ENCODE measurements at regions not wholly inside any gene's neighbourhood (a gene's known extent, or its start where the extent isn't known, plus 50 kb on each side); places are given as distances from the start of the nearest gene placed in this dataset.

- peaks cover 0 to 36% (median 5%) of the 10 kb centered on the region in 9 donors for H3K27me3 ChIP-seq
- H3K27ac ChIP-seq: no peak overlapping the region
- H3K36me3 ChIP-seq: no peaks in the 10 kb centered on the region
- DNase-seq (no peak), ATAC-seq (no peak)
- no peak for TF ChIP-seq POLR2A (IDR thresholded peaks at IDR 0.05)
- no peak for TF ChIP-seq CTCF (IDR thresholded peaks at IDR 0.05)
- WGBS, 4 donors: 68 to 83% (median 76%) methylated on average over 4 of the region's 4 CpGs
- intact Hi-C loops (cut with DNase I): no loop called here
- no peaks in the 10 kb centered on the region for H3K9me3 ChIP-seq
- no peaks in the 10 kb centered on the region for H3K4me1 ChIP-seq
- no peak overlapping the region for H3K4me3 ChIP-seq
Measured at GRCh38 chr12:67078957-67079356, 190.2 kb upstream of the CAND1 start.

GRCh38 chr12:67080637-67081036 lies 188.5 kb upstream of the CAND1 start:
- 48 to 69% (median 57%) methylated on average over 1 of the region's 1 CpG for WGBS, 4 donors
- intact Hi-C loops (cut with DNase I): no loop called here
- peaks cover 0 to 45% (median 5%) of the 10 kb centered on the region in 9 donors for H3K27me3 ChIP-seq
- H3K4me1 ChIP-seq: no peaks in the 10 kb centered on the region
- no peak for DNase-seq
- no peak overlapping the region for H3K4me3 ChIP-seq
- no peaks in the 10 kb centered on the region for H3K36me3 ChIP-seq
- H3K27ac ChIP-seq: no peak overlapping the region
- H3K9me3 ChIP-seq: no peaks in the 10 kb centered on the region
- ATAC-seq: no peak
- no peak for TF ChIP-seq POLR2A (IDR thresholded peaks at IDR 0.05)
- no peak for TF ChIP-seq CTCF (IDR thresholded peaks at IDR 0.05)

GRCh38 chr12:67082221-67082620 lies 186.9 kb upstream of the CAND1 start:
- no peak for ATAC-seq
- Histone ChIP-seq H3K4me1 (no peaks in the 10 kb centered on the region), H3K27me3 (peaks cover 0 to 46% (median 5%) of the 10 kb centered on the region in 9 donors), H3K4me3 (no peak overlapping the region), H3K27ac (no peak overlapping the region), H3K36me3 (no peaks in the 10 kb centered on the region), H3K9me3 (no peaks in the 10 kb centered on the region)
- no peak for TF ChIP-seq POLR2A (IDR thresholded peaks at IDR 0.05)
- TF ChIP-seq CTCF (IDR thresholded peaks at IDR 0.05): no peak
- DNase-seq: no peak
- intact Hi-C loops (cut with DNase I): no loop called here
- WGBS, 4 donors: 39 to 78% (median 43%) methylated on average over 1 of the region's 1 CpG

DNA sequence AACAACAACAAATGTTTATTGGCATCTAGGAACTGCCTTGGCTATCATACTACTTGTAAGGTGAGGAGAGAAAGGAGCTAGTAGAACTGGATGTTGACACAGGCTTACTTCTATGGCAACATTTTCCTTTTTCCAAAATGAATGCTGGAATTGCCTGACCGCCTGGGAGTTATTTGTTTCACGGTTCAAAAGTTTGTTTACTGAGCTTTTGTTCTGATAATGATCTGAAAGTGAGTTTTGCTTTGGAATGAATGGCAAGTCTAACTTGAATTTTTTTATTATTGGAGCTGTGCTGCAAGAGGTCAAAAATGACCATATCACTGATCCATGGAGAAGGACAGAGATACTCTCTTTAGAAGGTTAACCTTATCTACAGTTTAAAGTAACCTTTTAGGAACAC lies 183.5 kb upstream of the CAND1 start:
- H3K4me3 ChIP-seq: no peak overlapping the region
- intact Hi-C loops (cut with DNase I): no loop called here
- H3K9me3 ChIP-seq: no peaks in the 10 kb centered on the region
- DNase-seq: no peak
- TF ChIP-seq CTCF (IDR thresholded peaks at IDR 0.05): no peak
- TF ChIP-seq POLR2A (IDR thresholded peaks at IDR 0.05): no peak
- H3K36me3 ChIP-seq: no peaks in the 10 kb centered on the region
- H3K27ac ChIP-seq: no peak overlapping the region
- H3K27me3 ChIP-seq: peaks cover 0 to 43% (median 5%) of the 10 kb centered on the region in 9 donors
- 73 to 78% (median 76%) methylated on average over 2 of the region's 2 CpGs for WGBS, 4 donors
- no peak for ATAC-seq
- no peaks in the 10 kb centered on the region for H3K4me1 ChIP-seq
